H54 (cell line): ENCODE measurements at regions not wholly inside any gene's neighbourhood (a gene's known extent, or its start where the extent isn't known, plus 50 kb on each side); places are given as distances from the start of the nearest gene placed in this dataset.
"Not testable (repeated sequence)": the region's sequence is repeated elsewhere in the genome, so short reads cannot be mapped to it uniquely, and the experiment has no call there.

Experiments used
- DNase-seq: peaks from one replicate; pipeline ENCODE4 v3.0.0; 2011; ENCODE audit warnings: low spot score, mixed read lengths; ENCODE audit not compliant: insufficient read length
- FAIRE-seq: peaks from 3 replicates; lab custom pipeline; 2011; peaks lifted over from hg19 to GRCh38; lab: Jason Lieb, UNC
- POLR2A ChIP-seq: IDR thresholded peaks from 2 replicates; pipeline ENCODE4 v1.6.1; 2011; ENCODE audit warnings: low read depth, mild to moderate bottlenecking, low read length

GRCh38 chr1:72997624-72998023 lies 715.3 kb upstream of the NEGR1 start:
- no peak for DNase-seq
- no peak for FAIRE-seq
- TF ChIP-seq POLR2A, result no peak

GRCh38 chr1:72997041-72997440 lies 714.7 kb upstream of the NEGR1 start:
- FAIRE-seq (no peak), DNase-seq (no peak)
- no peak for TF ChIP-seq POLR2A

GRCh38 chr1:72987871-72988270 lies 705.5 kb upstream of the NEGR1 start:
- not testable (repeated sequence) for FAIRE-seq, DNase-seq

- no peak for DNase-seq
- FAIRE-seq, result no peak
- TF ChIP-seq POLR2A, result no peak
Measured at GRCh38 chr1:72986591-72987290, 704.4 kb upstream of the NEGR1 start.

- not testable (repeated sequence) for DNase-seq, FAIRE-seq
Measured at GRCh38 chr1:72985024-72985423, 702.7 kb upstream of the NEGR1 start.

- not testable (repeated sequence) for FAIRE-seq, DNase-seq
Measured at GRCh38 chr1:72983011-72983410, 700.7 kb upstream of the NEGR1 start.

- no peak for FAIRE-seq
- no peak for TF ChIP-seq POLR2A
Measured at GRCh38 chr1:72969461-72969860, 687.1 kb upstream of the NEGR1 start.

GRCh38 chr1:72954943-72955342 lies 672.6 kb upstream of the NEGR1 start:
- DNase-seq (no peak), FAIRE-seq (no peak)
- TF ChIP-seq POLR2A, result no peak

More at GRCh38 chr1:72969461-72969860, 687.1 kb upstream of the NEGR1 start:
- DNase-seq, result no peak

- not testable (repeated sequence) for FAIRE-seq, DNase-seq
Measured at GRCh38 chr1:72950900-72951299, 668.6 kb upstream of the NEGR1 start.

- no peak for DNase-seq
- no peak for FAIRE-seq
- TF ChIP-seq POLR2A, result no peak
Measured at GRCh38 chr1:72946903-72947499, 664.7 kb upstream of the NEGR1 start.

GRCh38 chr1:72942008-72942407 lies 659.7 kb upstream of the NEGR1 start:
- TF ChIP-seq POLR2A, result no peak
- FAIRE-seq (no peak), DNase-seq (no peak)

- DNase-seq (no peak), FAIRE-seq (no peak)
- no peak for TF ChIP-seq POLR2A
Measured at GRCh38 chr1:72938408-72938807, 656.1 kb upstream of the NEGR1 start.

- DNase-seq, result no peak
- peak; percentile 11 for FAIRE-seq
- no peak for TF ChIP-seq POLR2A
Measured at GRCh38 chr1:72937905-72938304, 655.6 kb upstream of the NEGR1 start.

GRCh38 chr1:72936942-72937341 lies 654.6 kb upstream of the NEGR1 start:
- FAIRE-seq (peak; percentile 23), DNase-seq (no peak)
- no peak for TF ChIP-seq POLR2A

GRCh38 chr1:72936151-72936740 lies 653.9 kb upstream of the NEGR1 start:
- no peak for TF ChIP-seq POLR2A
- no peak for DNase-seq
- FAIRE-seq, result peak; percentile 72
